Osteocyte (in vitro differentiated cells): ENCODE measurements at regions not wholly inside any gene's neighbourhood (a gene's known extent, or its start where the extent isn't known, plus 50 kb on each side); places are given as distances from the start of the nearest gene placed in this dataset.
A peak's percentile ranks its signal among the peaks of the same experiment; 100 is the strongest.

ENCODE experiments used
- DNase-seq: peaks from one replicate; pipeline ENCODE4 v3.0.0; 2021; ENCODE audit warnings: mixed read lengths; ENCODE audit not compliant: unreplicated experiment; ENCODE audit errors: extremely low spot score
- H3K27ac Mint-ChIP-seq: one replicate; pipeline ENCODE4 v1.8.0; 2021; ENCODE audit warnings: mild to moderate bottlenecking, mixed read lengths; ENCODE audit not compliant: unreplicated experiment
- H3K27me3 Mint-ChIP-seq: one replicate; pipeline ENCODE4 v1.8.0; 2021; ENCODE audit warnings: mixed read lengths; ENCODE audit not compliant: unreplicated experiment
- H3K36me3 Mint-ChIP-seq: one replicate; pipeline ENCODE4 v1.8.0; 2021; ENCODE audit warnings: mixed read lengths; ENCODE audit not compliant: unreplicated experiment
- H3K4me1 Mint-ChIP-seq: one replicate; pipeline ENCODE4 v1.8.0; 2021; ENCODE audit warnings: mixed read lengths; ENCODE audit not compliant: unreplicated experiment
- H3K4me3 Mint-ChIP-seq: one replicate; pipeline ENCODE4 v1.8.0; 2021; ENCODE audit warnings: mild to moderate bottlenecking, moderate library complexity, mixed read lengths; ENCODE audit not compliant: unreplicated experiment
- H3K9me3 Mint-ChIP-seq: one replicate; pipeline ENCODE4 v1.8.0; 2021; ENCODE audit warnings: mixed read lengths; ENCODE audit not compliant: unreplicated experiment
- CTCF ChIP-seq: fragments of 200-600 bp; sonication (generic); IDR thresholded peaks from 2 replicates; pipeline ENCODE4 v1.5.0; 2021; ENCODE audit warnings: antibody characterized with exemption, mild to moderate bottlenecking, moderate library complexity

DNA sequence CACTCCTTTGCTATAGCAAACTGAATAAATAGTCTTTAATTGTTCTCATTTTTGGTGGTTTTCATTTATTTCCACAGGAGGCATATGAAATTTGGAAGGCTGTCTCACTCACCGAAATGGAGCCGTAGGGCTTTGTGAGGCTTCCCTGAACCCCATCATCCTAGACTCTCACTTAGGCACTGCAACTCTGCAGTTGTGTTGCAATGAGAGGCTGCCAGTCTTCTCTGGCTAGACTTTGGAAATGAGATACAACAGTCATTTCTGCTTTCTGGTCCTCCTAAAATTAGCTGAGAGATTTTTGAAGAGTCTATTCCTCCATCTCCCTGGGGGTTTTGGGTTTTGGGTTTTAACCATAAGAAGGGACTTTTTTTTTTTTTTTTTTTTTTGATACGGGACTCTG is 146.5 kb downstream of the SH3BGRL start:
- no peak for TF ChIP-seq CTCF
- Mint-ChIP-seq H3K27ac (no peak overlapping the region), H3K27me3 (no peaks in the 10 kb centered on the region), H3K9me3 (peaks cover 26% of the 10 kb centered on the region), H3K4me3 (no peak overlapping the region), H3K4me1 (no peaks in the 10 kb centered on the region), H3K36me3 (peaks cover 9% of the 10 kb centered on the region)
- no peak for DNase-seq

DNA sequence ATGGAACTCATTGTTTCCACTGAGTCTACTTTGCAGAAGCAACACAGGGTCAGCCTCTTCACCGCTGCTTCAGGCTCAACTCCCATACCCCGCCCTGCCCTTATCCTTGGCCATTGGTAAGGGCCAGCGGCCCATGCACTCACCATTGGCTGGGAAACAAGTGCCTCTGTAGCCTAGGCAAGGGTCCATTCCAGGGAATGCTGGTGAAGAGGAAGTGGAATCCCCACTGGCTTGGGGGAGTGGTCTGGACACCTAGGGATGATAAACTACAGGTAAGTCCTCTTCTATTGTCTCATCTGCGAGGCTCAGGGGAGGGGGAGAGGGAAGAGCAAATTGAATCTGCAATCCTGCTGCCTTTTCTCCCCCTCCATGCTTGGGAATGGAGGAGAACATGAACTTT is 153.1 kb downstream of the SH3BGRL start:
- Mint-ChIP-seq H3K27ac (no peak overlapping the region), H3K4me3 (no peak overlapping the region), H3K4me1 (no peaks in the 10 kb centered on the region), H3K9me3 (peaks cover 19% of the 10 kb centered on the region), H3K27me3 (no peaks in the 10 kb centered on the region), H3K36me3 (peaks cover 1% of the 10 kb centered on the region)
- TF ChIP-seq CTCF, result no peak
- DNase-seq, result no peak

- no peak for TF ChIP-seq CTCF
- Mint-ChIP-seq H3K4me1 (no peaks in the 10 kb centered on the region), H3K9me3 (peaks cover 20% of the 10 kb centered on the region), H3K4me3 (no peak overlapping the region), H3K36me3 (peaks cover 1% of the 10 kb centered on the region), H3K27ac (no peak overlapping the region), H3K27me3 (no peaks in the 10 kb centered on the region)
- DNase-seq, result no peak
Observed at GRCh38 chrX:81355436-81355835, 153.5 kb downstream of the SH3BGRL start.

GRCh38 chrX:81367291-81367690 is 165.4 kb downstream of the SH3BGRL start:
- Mint-ChIP-seq H3K9me3 (no peaks in the 10 kb centered on the region), H3K27me3 (no peaks in the 10 kb centered on the region), H3K4me1 (no peaks in the 10 kb centered on the region), H3K27ac (no peak overlapping the region), H3K36me3 (no peaks in the 10 kb centered on the region), H3K4me3 (no peak overlapping the region)
- DNase-seq, result no peak
- no peak for TF ChIP-seq CTCF

DNA sequence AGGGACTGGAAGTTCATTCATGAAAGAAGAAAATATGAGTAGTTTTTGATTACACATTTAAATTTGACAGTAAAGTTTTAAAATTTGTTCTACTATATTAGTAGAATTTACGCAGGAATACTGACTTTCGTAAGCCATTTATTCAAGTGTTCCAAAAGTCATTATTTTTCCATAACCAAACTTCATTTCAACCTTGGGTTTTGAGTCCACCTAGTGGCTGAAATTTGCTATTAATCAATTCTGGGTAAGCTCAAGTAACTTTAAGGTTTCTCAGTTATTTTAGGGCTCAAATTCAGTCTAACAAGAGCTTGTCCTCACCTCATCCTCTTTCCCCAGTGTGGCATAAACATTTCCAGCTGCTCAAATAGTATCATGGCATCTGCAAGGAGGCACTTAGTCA is 175.4 kb downstream of the SH3BGRL start:
- Mint-ChIP-seq H3K27me3 (peaks cover 3% of the 10 kb centered on the region), H3K36me3 (no peaks in the 10 kb centered on the region), H3K27ac (no peak overlapping the region), H3K9me3 (no peaks in the 10 kb centered on the region), H3K4me3 (no peak overlapping the region), H3K4me1 (no peaks in the 10 kb centered on the region)
- DNase-seq, result no peak
- TF ChIP-seq CTCF, result peak; percentile 63
